ENCODE measurements at regions not wholly inside any gene's neighbourhood (a gene's known extent, or its start where the extent isn't known, plus 50 kb on each side); places are given as distances from the start of the nearest gene placed in this dataset.

GRCh38 chr2:151156431-151156830 lies 105.2 kb downstream of the RBM43 start:
- no peak for DNase-seq (ENCODE audit: low read depth in 2 of 2)

GRCh38 chr2:151153601-151154000 lies 108.1 kb downstream of the RBM43 start:
- DNase-seq (ENCODE audit: low read depth in 2 of 2): no peak

- no peak for DNase-seq (ENCODE audit: low read depth in 2 of 2)
Measured at GRCh38 chr2:151150331-151151320, 111.0 kb downstream of the RBM43 start.

DNA sequence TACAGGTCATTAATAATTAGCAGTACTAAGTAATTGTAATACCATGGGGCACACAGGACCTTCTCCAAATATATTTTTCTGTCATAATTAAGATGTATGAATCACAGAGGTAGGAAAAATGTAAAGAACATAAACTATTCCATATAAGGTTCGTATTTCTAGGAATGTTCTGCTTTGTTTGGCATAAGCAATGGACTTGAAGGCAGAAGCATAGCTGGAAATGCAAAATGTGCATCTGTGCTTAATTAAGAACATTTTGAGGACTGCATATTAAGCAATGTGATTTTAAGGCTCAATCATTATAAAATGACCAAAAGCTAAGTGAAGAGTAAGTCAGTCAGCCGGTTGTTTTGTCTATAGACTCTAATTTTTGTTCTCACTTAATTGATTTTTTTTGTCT lies 123.2 kb downstream of the RBM43 start:
- no peak for DNase-seq (ENCODE audit: low read depth in 2 of 2)

DNA sequence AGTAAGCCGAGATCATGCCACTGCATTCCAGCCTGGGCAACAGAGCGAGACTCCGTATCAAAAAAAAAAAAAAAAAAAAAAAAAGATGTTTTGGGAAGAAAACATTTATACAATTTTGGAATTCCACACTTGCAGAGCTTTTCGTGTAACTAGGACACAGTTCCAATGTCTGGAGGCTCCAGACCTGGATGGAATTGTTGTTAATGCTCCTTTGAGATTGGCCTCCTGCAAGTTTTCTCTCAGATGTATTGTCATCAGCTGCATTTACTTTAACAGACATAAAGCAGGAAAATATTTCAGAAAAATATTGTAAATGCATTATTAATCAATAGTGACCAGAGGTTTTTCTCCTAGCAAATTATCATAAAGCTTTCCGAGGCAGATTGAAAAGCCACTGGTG lies 124.1 kb downstream of the RBM43 start:
- DNase-seq (ENCODE audit: low read depth in 2 of 2): no peak

GRCh38 chr2:151120011-151120410 lies 141.7 kb downstream of the RBM43 start:
- DNase-seq (ENCODE audit: low read depth in 2 of 2): no peak

DNA sequence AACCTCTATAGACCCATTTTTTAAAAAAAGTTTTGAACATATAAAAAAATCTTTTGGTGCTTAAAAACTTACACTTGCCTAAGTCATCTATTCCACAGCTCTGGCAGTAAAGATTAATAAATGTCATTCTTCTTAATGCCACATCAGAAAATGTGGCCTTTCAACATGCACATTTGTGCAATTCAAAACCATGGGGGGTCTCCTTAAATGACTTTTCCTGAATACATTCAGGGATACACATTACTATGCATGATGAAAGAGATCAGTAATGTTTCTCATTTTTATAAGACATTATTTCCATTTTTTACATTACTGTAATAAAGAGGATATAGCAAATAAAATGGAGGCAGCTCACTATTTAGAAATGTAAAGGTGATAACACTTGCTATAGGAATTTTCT lies 142.3 kb downstream of the RBM43 start:
- DNase-seq (ENCODE audit: low read depth in 2 of 2): no peak

DNA sequence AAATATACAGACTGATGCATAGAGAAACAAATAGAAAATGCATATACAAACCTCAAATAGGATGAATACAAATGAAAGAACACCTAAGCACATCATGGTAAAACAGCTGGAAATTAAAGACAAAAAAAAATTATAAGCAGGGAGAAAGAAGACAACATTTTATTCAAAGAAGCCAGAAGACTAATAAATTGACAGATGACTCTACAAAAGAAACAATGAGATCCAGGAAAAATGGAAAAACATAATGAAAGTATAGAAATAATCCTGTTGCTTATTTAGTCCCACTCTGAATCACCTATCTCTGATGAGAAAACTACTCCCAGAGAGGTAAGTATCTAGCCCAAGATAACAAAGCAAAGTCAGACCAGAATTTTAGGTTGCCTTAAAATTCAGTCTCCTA lies 143.4 kb downstream of the RBM43 start:
- no peak for DNase-seq (ENCODE audit: low read depth in 2 of 2)

DNA sequence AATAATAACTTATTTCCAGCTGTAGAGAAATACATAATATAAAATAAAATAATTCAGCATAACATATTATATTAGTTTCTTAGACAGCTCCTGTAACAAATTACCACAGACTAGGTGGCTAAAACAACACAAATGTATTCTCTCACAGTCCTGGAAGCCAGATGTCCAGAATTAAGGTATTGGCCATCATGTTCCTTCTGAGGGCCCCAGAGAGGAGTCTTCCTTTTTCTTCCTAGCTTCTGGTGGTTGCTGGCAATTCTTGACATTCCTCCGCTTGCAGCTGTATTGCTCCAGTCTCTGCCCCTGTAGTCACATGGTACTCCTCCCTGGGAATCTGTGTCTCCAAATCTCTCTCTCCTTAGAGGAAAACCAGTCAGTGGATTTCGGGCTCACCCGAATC lies 146.8 kb downstream of the RBM43 start:
- no peak for DNase-seq (ENCODE audit: low read depth in 2 of 2)

- no peak for DNase-seq (ENCODE audit: low read depth in 2 of 2)
Measured at GRCh38 chr2:151113318-151113717, 148.3 kb downstream of the RBM43 start.

- no peak for DNase-seq (ENCODE audit: low read depth in 2 of 2)
Measured at GRCh38 chr2:151111599-151112278, 149.9 kb downstream of the RBM43 start.

- no peak for DNase-seq (ENCODE audit: low read depth in 2 of 2)
Measured at GRCh38 chr2:151106805-151107506, 154.7 kb downstream of the RBM43 start.

GRCh38 chr2:151103551-151103950 lies 158.1 kb downstream of the RBM43 start:
- DNase-seq (ENCODE audit: low read depth in 2 of 2): no peak

DNA sequence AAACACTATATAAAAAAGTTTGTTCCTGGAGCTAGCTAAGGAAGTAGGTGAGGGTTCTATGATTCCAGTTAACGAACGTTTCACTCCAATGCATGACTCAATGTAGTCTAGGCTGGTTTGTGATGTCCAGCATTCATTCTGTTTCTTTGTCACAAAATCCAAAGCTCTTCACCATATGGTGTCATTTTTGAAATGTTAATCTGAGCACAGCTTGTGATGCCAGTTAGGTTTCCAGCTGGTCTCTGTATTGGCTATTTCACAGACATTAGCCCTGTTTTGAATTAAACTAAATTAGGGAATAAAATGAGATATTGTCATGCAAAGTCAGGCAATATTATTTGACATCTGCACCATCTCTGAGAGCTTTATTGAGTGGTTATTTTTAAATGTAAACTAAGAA lies 159.4 kb downstream of the RBM43 start:
- DNase-seq (ENCODE audit: low read depth in 2 of 2): no peak

DNA sequence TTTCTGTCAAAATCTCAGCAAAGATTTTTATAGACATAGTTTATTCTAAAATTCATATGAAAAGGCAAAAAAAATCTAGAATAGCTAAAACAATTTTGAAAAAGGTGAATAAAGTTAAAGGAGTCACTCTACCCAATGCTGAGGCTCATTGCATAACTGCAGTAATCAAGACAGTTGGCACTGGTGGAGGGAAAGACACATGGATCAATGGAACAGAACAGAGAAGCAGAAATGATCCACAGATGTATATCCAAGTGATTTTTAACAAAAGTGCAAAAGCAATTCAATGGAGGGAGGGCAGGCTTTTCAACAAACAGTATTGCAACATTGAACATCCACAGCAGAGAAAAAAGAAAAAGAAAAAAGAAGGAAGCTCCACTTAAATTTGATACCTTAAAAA lies 162.8 kb downstream of the RBM43 start:
- no peak for DNase-seq (ENCODE audit: low read depth in 2 of 2)

GRCh38 chr2:151097895-151098294 lies 163.8 kb downstream of the RBM43 start:
- DNase-seq (ENCODE audit: low read depth in 2 of 2): no peak

GRCh38 chr2:151097128-151097527 lies 164.5 kb downstream of the RBM43 start:
- no peak for DNase-seq (ENCODE audit: low read depth in 2 of 2)

DNA sequence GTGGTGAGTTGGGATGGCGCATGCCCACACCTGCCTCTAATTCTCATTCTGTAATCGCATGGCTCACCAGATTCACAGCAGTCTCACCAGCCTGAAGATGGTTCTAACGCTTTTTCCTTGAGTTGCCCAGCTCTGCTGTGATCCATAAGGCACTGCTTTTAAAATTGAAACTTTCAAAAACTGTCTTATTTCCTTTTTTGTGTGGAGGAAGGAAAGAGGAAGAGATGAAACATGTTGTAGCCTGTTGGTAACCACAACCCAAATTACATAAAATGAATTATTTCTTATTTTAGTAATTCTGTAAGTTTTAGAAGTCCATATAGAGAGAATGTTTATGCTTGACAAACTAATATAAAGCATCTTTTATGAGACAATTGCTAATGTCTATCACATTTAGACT lies 165.4 kb downstream of the RBM43 start:
- no peak for DNase-seq (ENCODE audit: low read depth in 2 of 2)

GRCh38 chr2:151095463-151095862 lies 166.2 kb downstream of the RBM43 start:
- DNase-seq (ENCODE audit: low read depth in 2 of 2): no peak

- DNase-seq (ENCODE audit: low read depth in 2 of 2): no peak
Measured at GRCh38 chr2:151091583-151091982, 170.1 kb downstream of the RBM43 start.

DNA sequence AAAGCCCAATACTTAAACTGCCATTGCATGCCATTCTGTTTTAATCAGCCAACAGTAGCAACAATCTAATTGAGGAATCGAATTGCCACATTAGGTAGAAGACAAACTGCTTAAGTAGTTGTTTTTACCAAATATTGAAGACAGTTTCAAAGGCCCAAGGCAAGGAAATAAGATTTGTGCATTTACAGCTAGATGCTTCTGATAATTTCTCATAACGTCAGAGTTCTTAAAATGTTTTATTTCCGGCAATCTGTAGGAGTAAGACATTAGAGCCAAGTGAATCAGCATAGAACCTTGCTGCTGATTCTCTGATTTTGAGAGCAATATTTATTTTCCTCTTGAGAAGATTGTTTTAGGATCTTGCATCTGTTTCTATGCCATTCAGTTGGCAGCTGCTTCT lies 174.3 kb downstream of the RBM43 start:
- DNase-seq (ENCODE audit: low read depth in 2 of 2): no peak

DNA sequence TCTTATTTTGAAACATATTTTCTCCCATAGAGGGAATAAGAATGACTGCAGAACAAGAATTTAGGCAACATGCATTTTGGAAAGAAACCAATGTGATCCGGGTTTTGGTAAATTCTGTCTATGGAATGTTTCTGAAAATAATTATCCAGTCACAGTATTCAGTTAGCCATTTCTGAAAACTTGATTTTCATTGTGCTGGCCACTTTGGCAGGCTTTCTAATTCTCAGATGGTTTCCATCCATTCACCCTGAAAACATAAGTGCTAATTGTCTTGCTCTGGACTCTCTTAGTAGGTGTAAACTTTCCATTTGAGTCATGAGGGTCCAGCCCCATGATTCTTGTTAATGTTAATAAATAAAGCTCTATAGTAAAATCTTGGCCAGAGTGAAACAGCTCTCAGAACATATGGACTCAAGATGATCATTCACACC lies 176.5 kb downstream of the RBM43 start:
- no peak for DNase-seq (ENCODE audit: low read depth in 2 of 2)
